Urinary bladder (tissue), 3 donors: ENCODE measurements at regions not wholly inside any gene's neighbourhood (a gene's known extent, or its start where the extent isn't known, plus 50 kb on each side); places are given as distances from the start of the nearest gene placed in this dataset.

ENCODE experiments used
- DNase-seq: peaks from one replicate; pipeline ENCODE4 v3.0.0-alpha.2; 2015; ENCODE audit errors: extremely low spot score
- H3K27ac ChIP-seq: one replicate; pipeline ENCODE4 v1.5.1; 2013; ENCODE audit warnings: low read depth, mild to moderate bottlenecking, moderate library complexity
- H3K36me3 ChIP-seq: one replicate; pipeline ENCODE4 v1.6.1; 2013; ENCODE audit warnings: mild to moderate bottlenecking, moderate library complexity; ENCODE audit not compliant: insufficient read depth
- H3K4me1 ChIP-seq: one replicate; pipeline ENCODE4 v1.6.1; 2013; ENCODE audit warnings: mild to moderate bottlenecking, moderate library complexity; ENCODE audit not compliant: insufficient read depth
- H3K4me3 ChIP-seq: one replicate; pipeline ENCODE4 v1.5.1; 2013; ENCODE audit warnings: low read depth, low read length
- WGBS: extraction: QIAGEN DNeasy Blood & Tissue Kit; methylation state at CpG from one replicate; pipeline ENCODE4 v1.1.7; 2013; 5-methylcytosine and 5-hydroxymethylcytosine counted together
- donor health status: healthy with polysubstance abuse.
- donor health status: healthy.

- Histone ChIP-seq H3K27ac (no peak overlapping the region), H3K4me3 (no peak overlapping the region), H3K36me3 (no peaks in the 10 kb centered on the region), H3K4me1 (no peaks in the 10 kb centered on the region)
- 67% methylated on average over 9 of the region's 9 CpGs for WGBS
- no peak for DNase-seq
Measured at GRCh38 chr10:29946953-29947700, 112.3 kb downstream of the JCAD start.

- no peak for DNase-seq
- no peaks in the 10 kb centered on the region for H3K4me1 ChIP-seq
- 95% methylated on average over 3 of the region's 3 CpGs for WGBS
- H3K4me3 ChIP-seq, result no peak overlapping the region
- no peak overlapping the region for H3K27ac ChIP-seq
- H3K36me3 ChIP-seq, result no peaks in the 10 kb centered on the region
Measured at GRCh38 chr10:29946614-29946952, 112.8 kb downstream of the JCAD start.

- no peaks in the 10 kb centered on the region for H3K36me3 ChIP-seq
- 98% methylated on average over 1 of the region's 1 CpG for WGBS
- no peak overlapping the region for H3K27ac ChIP-seq
- no peak overlapping the region for H3K4me3 ChIP-seq
- H3K4me1 ChIP-seq, result no peaks in the 10 kb centered on the region
- DNase-seq, result no peak
Measured at GRCh38 chr10:29941476-29941875, 117.9 kb downstream of the JCAD start.

- no peak overlapping the region for H3K27ac ChIP-seq
- 83% methylated on average over 4 of the region's 4 CpGs for WGBS
Measured at GRCh38 chr10:29932991-29933390, 126.4 kb downstream of the JCAD start.

GRCh38 chr10:29931833-29932232 lies 127.6 kb downstream of the JCAD start:
- Histone ChIP-seq H3K4me3 (no peak overlapping the region), H3K36me3 (no peaks in the 10 kb centered on the region), H3K27ac (no peak overlapping the region), H3K4me1 (no peaks in the 10 kb centered on the region)
- 96% methylated on average over 2 of the region's 2 CpGs for WGBS
- no peak for DNase-seq

More at GRCh38 chr10:29932991-29933390, 126.4 kb downstream of the JCAD start:
- no peaks in the 10 kb centered on the region for H3K36me3 ChIP-seq
- DNase-seq, result no peak
- H3K4me1 ChIP-seq, result no peaks in the 10 kb centered on the region
- no peak overlapping the region for H3K4me3 ChIP-seq

GRCh38 chr10:29929006-29929405 lies 130.4 kb downstream of the JCAD start:
- Histone ChIP-seq H3K4me3 (no peak overlapping the region), H3K4me1 (no peaks in the 10 kb centered on the region), H3K27ac (no peak overlapping the region), H3K36me3 (no peaks in the 10 kb centered on the region)
- DNase-seq, result no peak
- WGBS, result 84% methylated on average over 10 of the region's 10 CpGs

GRCh38 chr10:29926693-29927048 lies 132.7 kb downstream of the JCAD start:
- 61% methylated on average over 6 of the region's 6 CpGs for WGBS
- no peak overlapping the region for H3K27ac ChIP-seq
- H3K4me1 ChIP-seq, result no peaks in the 10 kb centered on the region
- no peak for DNase-seq
- no peaks in the 10 kb centered on the region for H3K36me3 ChIP-seq
- H3K4me3 ChIP-seq, result no peak overlapping the region

- H3K4me1 ChIP-seq, result no peaks in the 10 kb centered on the region
- WGBS, result 60% methylated on average over 12 of the region's 12 CpGs
- H3K4me3 ChIP-seq, result no peak overlapping the region
- DNase-seq, result no peak
- H3K27ac ChIP-seq, result no peak overlapping the region
- no peaks in the 10 kb centered on the region for H3K36me3 ChIP-seq
Measured at GRCh38 chr10:29925771-29926692, 133.4 kb downstream of the JCAD start.

GRCh38 chr10:29924436-29924835 lies 134.9 kb downstream of the JCAD start:
- H3K27ac ChIP-seq, result no peak overlapping the region
- 88% methylated on average over 3 of the region's 3 CpGs for WGBS
- no peaks in the 10 kb centered on the region for H3K4me1 ChIP-seq
- no peak overlapping the region for H3K4me3 ChIP-seq
- DNase-seq, result no peak
- H3K36me3 ChIP-seq, result no peaks in the 10 kb centered on the region

GRCh38 chr10:29923416-29923965 lies 135.9 kb downstream of the JCAD start:
- H3K4me3 ChIP-seq, result no peak overlapping the region
- DNase-seq, result no peak
- WGBS, result 89% methylated on average over 7 of the region's 7 CpGs
- no peaks in the 10 kb centered on the region for H3K4me1 ChIP-seq
- no peak overlapping the region for H3K27ac ChIP-seq
- no peaks in the 10 kb centered on the region for H3K36me3 ChIP-seq

GRCh38 chr10:29922892-29923291 lies 136.5 kb downstream of the JCAD start:
- Histone ChIP-seq H3K4me1 (no peaks in the 10 kb centered on the region), H3K27ac (no peak overlapping the region), H3K36me3 (no peaks in the 10 kb centered on the region), H3K4me3 (no peak overlapping the region)
- WGBS, result 55% methylated on average over 4 of the region's 4 CpGs
- DNase-seq, result no peak

- Histone ChIP-seq H3K27ac (no peak overlapping the region), H3K4me1 (no peaks in the 10 kb centered on the region), H3K4me3 (no peak overlapping the region), H3K36me3 (no peaks in the 10 kb centered on the region)
- no peak for DNase-seq
- 71% methylated on average over 1 of the region's 1 CpG for WGBS
Measured at GRCh38 chr10:29922226-29922625, 137.2 kb downstream of the JCAD start.

- no peaks in the 10 kb centered on the region for H3K36me3 ChIP-seq
- H3K4me3 ChIP-seq, result no peak overlapping the region
- WGBS, result 68% methylated on average over 7 of the region's 7 CpGs
Measured at GRCh38 chr10:29921071-29921446, 138.3 kb downstream of the JCAD start.

More at GRCh38 chr10:29921071-29921446, 138.3 kb downstream of the JCAD start:
- DNase-seq, result no peak
- H3K4me1 ChIP-seq, result no peaks in the 10 kb centered on the region
- H3K27ac ChIP-seq, result no peak overlapping the region
